GM13976 (cell line): ENCODE measurements at regions not wholly inside any gene's neighbourhood (a gene's known extent, or its start where the extent isn't known, plus 50 kb on each side); places are given as distances from the start of the nearest gene placed in this dataset.

Experiments
- DNase-seq: peaks from one replicate; pipeline ENCODE4 v3.0.0; 2012; ENCODE audit warnings: low spot score
- CTCF ChIP-seq: IDR thresholded peaks from 2 replicates; pipeline ENCODE4 v1.5.1; 2012; ENCODE audit warnings: borderline replicate concordance, mild to moderate bottlenecking; ENCODE audit not compliant: insufficient read depth; ENCODE audit errors: extremely low read depth, missing control alignments, control extremely low read depth
- in situ Hi-C: fragments of 300-500 bp; cut with MboI; formaldehyde crosslinking; loops from one replicate; pipeline ENCODE4 v1.12.0; 2022; ENCODE audit warnings: low sequenced_read_pairs, mixed read lengths, inconsistent platforms; ENCODE audit not compliant: unreplicated experiment

DNA sequence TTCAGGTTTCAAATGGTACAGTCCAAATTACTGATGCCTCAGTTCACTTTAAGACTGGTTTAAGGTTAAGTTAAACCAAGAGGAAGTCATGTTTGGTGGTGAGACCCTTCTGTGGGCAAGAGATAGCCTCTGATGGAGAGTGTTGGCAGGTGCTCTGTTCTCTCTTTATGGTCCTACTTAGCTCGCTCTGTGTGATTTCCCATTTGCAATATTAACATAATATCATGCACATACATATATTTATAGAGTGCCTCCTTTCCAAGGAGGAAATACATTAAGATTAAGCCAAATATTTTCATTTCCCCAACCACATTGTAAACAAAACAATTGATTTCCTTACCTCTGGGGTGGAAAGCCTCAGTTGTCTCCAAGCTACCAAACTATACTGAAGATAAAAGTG, 222.4 kb downstream of the PIK3C3 start:
- in situ Hi-C loops: no loop called here
- DNase-seq: no peak
- TF ChIP-seq CTCF: no peak

GRCh38 chr18:42178376-42179080, 223.5 kb downstream of the PIK3C3 start:
- no peak for DNase-seq
- in situ Hi-C loops: no loop called here
- no peak for TF ChIP-seq CTCF

DNA sequence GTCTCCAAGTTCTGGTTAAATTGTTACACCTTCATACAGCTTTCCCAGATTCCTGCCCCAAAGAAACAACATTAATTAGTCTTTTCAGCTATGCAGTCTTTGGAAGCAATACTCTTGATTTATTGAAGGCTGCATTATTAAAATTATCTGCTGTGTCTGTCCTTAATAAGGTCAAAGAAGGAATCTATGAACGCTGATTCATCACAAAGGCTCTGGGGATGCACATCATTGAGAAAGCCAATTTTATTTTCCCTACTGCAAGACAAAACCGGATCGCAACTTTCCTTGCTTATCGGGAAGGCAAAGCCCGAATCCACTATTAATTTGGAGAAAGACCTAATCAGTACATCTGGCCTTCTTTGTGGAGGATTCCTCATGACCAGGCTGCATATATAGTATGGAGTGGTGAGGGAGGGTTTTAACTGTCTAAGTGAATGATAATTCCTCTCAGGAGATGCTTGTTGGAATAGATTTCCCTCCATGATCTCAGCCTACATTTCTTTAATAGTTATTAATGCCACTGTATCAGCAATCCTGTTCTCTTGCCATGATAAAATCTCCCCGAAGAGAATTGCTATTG, 224.6 kb downstream of the PIK3C3 start:
- no peak for DNase-seq
- TF ChIP-seq CTCF: no peak
- in situ Hi-C loops: no loop called here

- no peak for DNase-seq
- in situ Hi-C loops: no loop called here
- TF ChIP-seq CTCF: no peak
Observed at GRCh38 chr18:42181474-42181873, 226.4 kb downstream of the PIK3C3 start.

GRCh38 chr18:42182728-42183700, 228.0 kb downstream of the PIK3C3 start:
- DNase-seq: no peak
- TF ChIP-seq CTCF: no peak
- in situ Hi-C loops: no loop called here

GRCh38 chr18:42183746-42184145, 228.7 kb downstream of the PIK3C3 start:
- in situ Hi-C loops: no loop called here
- no peak for DNase-seq
- no peak for TF ChIP-seq CTCF
